Spleen (tissue), 7 donors: ENCODE measurements at regions not wholly inside any gene's neighbourhood (a gene's known extent, or its start where the extent isn't known, plus 50 kb on each side); places are given as distances from the start of the nearest gene placed in this dataset.
"Not testable (repeated sequence)": the region's sequence is repeated elsewhere in the genome, so short reads cannot be mapped to it uniquely, and the experiment has no call there.

Experiments used
- CTCF ChIP-seq, 11 experiments: fragments of 200-600 bp in 7 of 11; fragments of 450-650 bp in 4 of 11; sonication (generic) in 4 of 11; IDR thresholded peaks in 8 of 11; conservative IDR thresholded peaks in 3 of 11; 1 replicate in 7 of 11; 2 replicates in 4 of 11; pipeline versions ENCODE4 v1.4.0 to v1.8.0; 2016 to 2021; ENCODE audit warnings: antibody characterized with exemption in 11 of 11, inconsistent platforms in 4 of 11, mild to moderate bottlenecking in 1 of 11
- POLR2A ChIP-seq, 3 donors: fragments of 450-650 bp; IDR thresholded peaks; one replicate each; pipeline ENCODE4 v1.5.1; 2017; ENCODE audit warnings: antibody characterized with exemption in 3 of 3, mild to moderate bottlenecking in 1 of 3
- POLR2AphosphoS5 ChIP-seq, 3 donors: sonication (generic); formaldehyde crosslinking; IDR thresholded peaks; one replicate each; pipeline ENCODE4 v1.5.1; 2017; ENCODE audit warnings: antibody characterized with exemption in 3 of 3
- donor health status: DM: no; HTN: no; CAD: no; lungs with moderate emphysema.
- donor health status: DM: no; HTN: no; CAD: no.
- donor health status: DM: no; HTN: no; CAD: no.

DNA sequence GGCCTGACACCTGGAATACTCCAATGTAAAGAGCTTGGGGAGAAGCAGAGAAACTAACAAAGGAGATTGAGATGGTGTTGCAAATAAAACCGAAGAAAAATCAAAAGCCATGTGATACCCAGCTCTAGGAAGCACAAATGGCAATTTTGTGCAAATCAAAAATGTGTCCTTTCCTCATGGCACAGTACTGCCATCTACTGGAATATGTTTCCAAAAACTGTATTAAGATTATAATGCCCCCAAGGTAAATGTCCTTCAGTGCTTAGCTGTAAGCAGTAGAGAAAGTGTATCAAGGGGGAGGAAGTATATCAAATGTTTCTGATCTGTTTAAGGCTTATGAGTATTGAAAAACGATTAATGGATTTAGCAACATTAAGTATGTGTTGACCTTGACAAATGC, 620.3 kb downstream of the ZWINT start:
- TF ChIP-seq CTCF (IDR thresholded peaks at IDR 0.05 in 8 of 11, conservative IDR thresholded peaks at IDR 0.05 in 3 of 11) = peak in 2 of 11 experiments; percentile 15 to 25
- TF ChIP-seq POLR2AphosphoS5, POLR2A (IDR thresholded peaks at IDR 0.05): not testable (repeated sequence)
